ENCODE measurements at regions not wholly inside any gene's neighbourhood (a gene's known extent, or its start where the extent isn't known, plus 50 kb on each side); places are given as distances from the start of the nearest gene placed in this dataset.
A peak's percentile ranks its signal among the peaks of the same experiment; 100 is the strongest.

GRCh38 chr12:45613855-45614254, 115.7 kb upstream of the ARID2 start:
- TF ChIP-seq ZNF24 (tag by site-specific recombination; IDR thresholded peaks at IDR 0.05) (peak; percentile 94), ZSCAN4 (tag by site-specific recombination; IDR thresholded peaks at IDR 0.05) (no peak)
- no peaks in the 10 kb centered on the region for H3K9me3 ChIP-seq (ENCODE audit: control insufficient read depth, insufficient read depth, low read depth, low read length)
- ChIA-PET CTCF (no interaction called here), POLR2A (interaction anchor here (0.5 kb wide), 1 partner anchor 82 kb away, joined by 4 read pairs; no protein-coding TSS in a partner anchor)
- peaks cover 36% of the 10 kb centered on the region for H3K4me1 ChIP-seq (ENCODE audit: control insufficient read depth, insufficient read depth, low read length)
- H3K36me3 ChIP-seq (ENCODE audit: control insufficient read depth in 2 of 2, insufficient read depth in 1 of 2, low read length in 2 of 2): no peaks in the 10 kb centered on the region
- H3K4me3 ChIP-seq (ENCODE audit: low read depth, low read length): no peak overlapping the region
- no peak overlapping the region for H3K27ac ChIP-seq (ENCODE audit: extremely low read depth, low read depth, low read length)

- no peaks in the 10 kb centered on the region for H3K36me3 ChIP-seq (ENCODE audit: control insufficient read depth in 2 of 2, insufficient read depth in 1 of 2, low read length in 2 of 2)
- no peak overlapping the region for H3K4me3 ChIP-seq (ENCODE audit: low read depth, low read length)
- peaks cover 36% of the 10 kb centered on the region for H3K4me1 ChIP-seq (ENCODE audit: control insufficient read depth, insufficient read depth, low read length)
- peak overlapping the region; percentile 32; the same call in 1 of the 2 replicates for H3K27ac ChIP-seq (ENCODE audit: extremely low read depth, low read depth, low read length)
- POLR2A ChIA-PET: no interaction called here
- H3K9me3 ChIP-seq (ENCODE audit: control insufficient read depth, insufficient read depth, low read depth, low read length): no peaks in the 10 kb centered on the region
- CTCF ChIA-PET: interaction anchor here (1.0 to 1.2 kb wide), 3 partner anchors 71 to 147 kb away, joined by 3 to 4 read pairs (median 3); no protein-coding TSS in a partner anchor
- peak; percentile 53; the same call in 1 of the 2 replicates for TF ChIP-seq YY2 (tag by site-specific recombination; IDR thresholded peaks at IDR 0.05)
- 0 out of 2 replicates have a peak, but pooled peaks have one; percentile 71 for TF ChIP-seq ZSCAN18 (tag by site-specific recombination; IDR thresholded peaks at IDR 0.05)
- TF ChIP-seq ZNF221 (tag by site-specific recombination; IDR thresholded peaks at IDR 0.05; ENCODE audit: borderline replicate concordance): no peak
- no peak for TF ChIP-seq ZNF157 (tag by site-specific recombination; IDR thresholded peaks at IDR 0.05)
- TF ChIP-seq ZNF529 (tag by site-specific recombination; IDR thresholded peaks at IDR 0.05; ENCODE audit: insufficient replicate concordance): peak; percentile 12
- TF ChIP-seq ZNF555 (tag by site-specific recombination; conservative IDR thresholded peaks at IDR 0.05): no peak
- peak; percentile 75; the same call in 1 of the 2 replicates for TF ChIP-seq ZNF645 (tag by site-specific recombination; IDR thresholded peaks at IDR 0.05)
- TF ChIP-seq ZNF148 (tag by site-specific recombination; IDR thresholded peaks at IDR 0.05; ENCODE audit: borderline replicate concordance): no peak
- peak; percentile 85 for TF ChIP-seq ZNF580 (tag by site-specific recombination; IDR thresholded peaks at IDR 0.05)
- no peak for TF ChIP-seq ZNF670 (tag by site-specific recombination; IDR thresholded peaks at IDR 0.05; ENCODE audit: low read depth)
- no peak for TF ChIP-seq ZNF624 (tag by site-specific recombination; IDR thresholded peaks at IDR 0.05)
- peak; percentile 81 for TF ChIP-seq PRDM4 (tag by site-specific recombination; IDR thresholded peaks at IDR 0.05)
- TF ChIP-seq ZNF2 (tag by site-specific recombination; IDR thresholded peaks at IDR 0.05): peak; percentile 98
- TF ChIP-seq ZFHX2 (tag by site-specific recombination; conservative IDR thresholded peaks at IDR 0.05): no peak
- TF ChIP-seq SCRT1 (tag by site-specific recombination; IDR thresholded peaks at IDR 0.05; ENCODE audit: borderline replicate concordance): peak; percentile 42; the same call in 1 of the 2 replicates
- 0 out of 2 replicates have a peak, but pooled peaks have one; percentile 25 for TF ChIP-seq KLF17 (tag by site-specific recombination; IDR thresholded peaks at IDR 0.05)
- TF ChIP-seq ZNF610 (tag by site-specific recombination; IDR thresholded peaks at IDR 0.05; ENCODE audit: borderline replicate concordance): peak; percentile 60; the same call in 1 of the 2 replicates
Observed at GRCh38 chr12:45615268-45615667, 114.2 kb upstream of the ARID2 start.

Data from HEK293 (cell line).